ENCODE measurements at regions not wholly inside any gene's neighbourhood (a gene's known extent, or its start where the extent isn't known, plus 50 kb on each side); places are given as distances from the start of the nearest gene placed in this dataset.

DNA sequence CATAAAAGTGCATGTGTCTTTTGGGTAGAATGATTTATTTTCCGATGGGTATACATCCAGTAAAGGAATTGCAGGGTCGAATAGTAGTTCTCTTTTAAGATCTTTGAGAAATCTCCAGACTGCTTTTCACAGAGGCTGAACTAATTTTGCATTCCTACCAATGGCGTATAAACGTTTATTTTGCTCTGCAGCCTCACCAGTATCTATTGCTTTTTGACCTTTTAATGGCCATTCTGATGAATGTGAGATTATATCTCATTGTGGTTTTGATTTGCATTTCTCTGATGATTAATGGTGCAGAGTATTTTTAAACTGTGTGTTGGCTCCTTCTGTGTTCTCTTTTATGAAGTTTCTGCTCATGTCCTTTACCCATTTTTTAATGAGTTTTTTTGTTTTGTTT is 1020.1 kb downstream of the NXPH1 start:
- TF ChIP-seq, protein P1, sequence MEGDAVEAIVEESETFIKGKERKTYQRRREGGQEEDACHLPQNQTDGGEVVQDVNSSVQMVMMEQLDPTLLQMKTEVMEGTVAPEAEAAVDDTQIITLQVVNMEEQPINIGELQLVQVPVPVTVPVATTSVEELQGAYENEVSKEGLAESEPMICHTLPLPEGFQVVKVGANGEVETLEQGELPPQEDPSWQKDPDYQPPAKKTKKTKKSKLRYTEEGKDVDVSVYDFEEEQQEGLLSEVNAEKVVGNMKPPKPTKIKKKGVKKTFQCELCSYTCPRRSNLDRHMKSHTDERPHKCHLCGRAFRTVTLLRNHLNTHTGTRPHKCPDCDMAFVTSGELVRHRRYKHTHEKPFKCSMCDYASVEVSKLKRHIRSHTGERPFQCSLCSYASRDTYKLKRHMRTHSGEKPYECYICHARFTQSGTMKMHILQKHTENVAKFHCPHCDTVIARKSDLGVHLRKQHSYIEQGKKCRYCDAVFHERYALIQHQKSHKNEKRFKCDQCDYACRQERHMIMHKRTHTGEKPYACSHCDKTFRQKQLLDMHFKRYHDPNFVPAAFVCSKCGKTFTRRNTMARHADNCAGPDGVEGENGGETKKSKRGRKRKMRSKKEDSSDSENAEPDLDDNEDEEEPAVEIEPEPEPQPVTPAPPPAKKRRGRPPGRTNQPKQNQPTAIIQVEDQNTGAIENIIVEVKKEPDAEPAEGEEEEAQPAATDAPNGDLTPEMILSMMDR (IDR thresholded peaks at IDR 0.05; ENCODE audit: poor library complexity, severe bottlenecking), result no peak
- TF ChIP-seq POLR2AphosphoS5 (IDR thresholded peaks at IDR 0.05), result no peak

Measured in neural cell (in vitro differentiated cells).